H9 (cell line): ENCODE measurements at regions not wholly inside any gene's neighbourhood (a gene's known extent, or its start where the extent isn't known, plus 50 kb on each side); places are given as distances from the start of the nearest gene placed in this dataset.

Experiments used
- DNase-seq: peaks from one replicate; pipeline ENCODE4 v3.0.0-alpha.2; 2017
- H2AFZ ChIP-seq: one replicate; pipeline ENCODE4 v1.6.1; 2013; ENCODE audit warnings: mild to moderate bottlenecking, low read length, control low read depth, moderate library complexity
- H2AK5ac ChIP-seq: 2 replicates; pipeline ENCODE4 v1.6.1; 2013; ENCODE audit warnings: low read length, control low read depth, mixed read lengths; ENCODE audit not compliant: insufficient read length
- H2BK120ac ChIP-seq: one replicate; pipeline ENCODE4 v1.6.1; 2013; ENCODE audit warnings: low read depth, mild to moderate bottlenecking, low read length, control low read depth, inconsistent platforms; ENCODE audit not compliant: poor library complexity, severe bottlenecking
- H2BK12ac ChIP-seq: 2 replicates; pipeline ENCODE4 v1.6.1; 2013; ENCODE audit warnings: low read length, control low read depth, mixed read lengths, low read depth; ENCODE audit not compliant: insufficient read length
- H2BK15ac ChIP-seq: 2 replicates; pipeline ENCODE4 v1.6.1; 2013; ENCODE audit warnings: low read depth, low read length, control low read depth
- H2BK20ac ChIP-seq: one replicate; pipeline ENCODE4 v1.6.1; 2013; ENCODE audit warnings: low read depth, mild to moderate bottlenecking, low read length, control low read depth, inconsistent platforms; ENCODE audit not compliant: poor library complexity, severe bottlenecking
- H2BK5ac ChIP-seq: 2 replicates; pipeline ENCODE4 v1.6.1; 2013; ENCODE audit warnings: low read length, control low read depth, mixed read lengths; ENCODE audit not compliant: insufficient read length
- H3K14ac ChIP-seq: 2 replicates; pipeline ENCODE4 v1.6.1; 2013; ENCODE audit warnings: low read length, control low read depth; ENCODE audit not compliant: insufficient read depth
- H3K18ac ChIP-seq: 2 replicates; pipeline ENCODE4 v1.6.1; 2013; ENCODE audit warnings: low read depth, mild to moderate bottlenecking, mixed read lengths, low read length, control low read depth; ENCODE audit not compliant: insufficient read length
- H3K23ac ChIP-seq: 2 replicates; pipeline ENCODE4 v1.6.1; 2013; ENCODE audit warnings: low read length, control low read depth, mixed read lengths, low read depth; ENCODE audit not compliant: insufficient read length
- H3K23me2 ChIP-seq: 2 replicates; pipeline ENCODE4 v1.6.1; 2013; ENCODE audit warnings: low read depth, mild to moderate bottlenecking, mixed read lengths, low read length, control low read depth; ENCODE audit not compliant: insufficient read length, poor library complexity, severe bottlenecking
- H3K27ac ChIP-seq: 2 replicates; pipeline ENCODE4 v1.5.1; 2013; ENCODE audit warnings: low read length, control low read depth, mixed read lengths, low read depth; ENCODE audit not compliant: insufficient read length
- H3K27me3 ChIP-seq: 2 replicates; pipeline ENCODE4 v1.6.1; 2013; ENCODE audit warnings: low read length, control low read depth, inconsistent platforms; ENCODE audit not compliant: insufficient read depth
- H3K4ac ChIP-seq: 2 replicates; pipeline ENCODE4 v1.6.1; 2013; ENCODE audit warnings: low read depth, mild to moderate bottlenecking, control low read depth, inconsistent platforms, low read length, moderate library complexity
- H3K4me1 ChIP-seq: 2 replicates; pipeline ENCODE4 v1.6.1; 2013; ENCODE audit warnings: low read length, control low read depth, inconsistent platforms; ENCODE audit not compliant: insufficient read depth
- H3K4me2 ChIP-seq: 2 replicates; pipeline ENCODE4 v1.6.1; 2013; ENCODE audit warnings: low read length, control low read depth, mixed read lengths; ENCODE audit not compliant: insufficient read length, insufficient read depth
- H3K56ac ChIP-seq: 2 replicates; pipeline ENCODE4 v1.6.1; 2013; ENCODE audit warnings: low read depth, mild to moderate bottlenecking, mixed read lengths, low read length, control low read depth; ENCODE audit not compliant: insufficient read length
- H3K79me1 ChIP-seq: 2 replicates; pipeline ENCODE4 v1.6.1; 2013; ENCODE audit warnings: low read depth, mild to moderate bottlenecking, moderate library complexity, low read length, control low read depth, inconsistent platforms; ENCODE audit not compliant: insufficient read depth, poor library complexity, severe bottlenecking
- H3K79me2 ChIP-seq: 2 replicates; pipeline ENCODE4 v1.6.1; 2013; ENCODE audit warnings: low read length, control low read depth, inconsistent platforms; ENCODE audit not compliant: insufficient read depth
- H3K9ac ChIP-seq: 2 replicates; pipeline ENCODE4 v1.6.1; 2013; ENCODE audit warnings: low read length, control low read depth, mixed read lengths; ENCODE audit not compliant: insufficient read length; ENCODE audit errors: extremely low read depth
- H3K9me3 ChIP-seq: one replicate; pipeline ENCODE4 v1.6.1; 2013; ENCODE audit warnings: low read depth, low read length, inconsistent platforms; ENCODE audit not compliant: control insufficient read depth
- H3T11ph ChIP-seq: one replicate; pipeline ENCODE4 v1.6.1; 2013; ENCODE audit warnings: mild to moderate bottlenecking, low read length, control low read depth, inconsistent platforms
- H4K20me1 ChIP-seq: one replicate; pipeline ENCODE4 v1.6.1; 2013; ENCODE audit not compliant: control insufficient read depth, insufficient read length, insufficient read depth
- H4K5ac ChIP-seq: 2 replicates; pipeline ENCODE4 v1.6.1; 2013; ENCODE audit warnings: low read depth, mild to moderate bottlenecking, mixed read lengths, low read length, control low read depth; ENCODE audit not compliant: insufficient read length
- H4K8ac ChIP-seq: replicated peaks from 2 replicates; pipeline ENCODE4 v1.6.1; 2013; ENCODE audit warnings: low read length, control low read depth, mixed read lengths, low read depth; ENCODE audit not compliant: insufficient read length
- H4K91ac ChIP-seq: 2 replicates; pipeline ENCODE4 v1.6.1; 2013; ENCODE audit warnings: low read depth, mild to moderate bottlenecking, moderate library complexity, mixed read lengths, low read length, control low read depth; ENCODE audit not compliant: insufficient read length
- H3K27ac Mint-ChIP-seq, 3 experiments: 2 replicates in 2 of 3; 3 replicates in 1 of 3; pipeline ENCODE4 v1.8.0; 2020 to 2021; ENCODE audit warnings: mixed read lengths in 3 of 3, mild to moderate bottlenecking in 1 of 3, moderate library complexity in 1 of 3
- H3K27me3 Mint-ChIP-seq: 2 replicates; pipeline ENCODE4 v1.8.0; 2021; ENCODE audit warnings: low read depth, mild to moderate bottlenecking, moderate library complexity, mixed read lengths
- H3K36me3 Mint-ChIP-seq, 3 experiments: 2 replicates in 2 of 3; 3 replicates in 1 of 3; pipeline ENCODE4 v1.8.0; 2020 to 2021; ENCODE audit warnings: low read depth in 3 of 3, mixed read lengths in 3 of 3; ENCODE audit not compliant: insufficient read depth in 1 of 3
- H3K4me1 Mint-ChIP-seq, 2 experiments: 2 replicates each; pipeline ENCODE4 v1.8.0; 2020; ENCODE audit warnings: mixed read lengths in 2 of 2
- H3K4me3 Mint-ChIP-seq, 2 experiments: 2 replicates in 1 of 2; 3 replicates in 1 of 2; pipeline ENCODE4 v1.8.0; 2020 to 2021; ENCODE audit warnings: mild to moderate bottlenecking in 2 of 2, mixed read lengths in 2 of 2, moderate library complexity in 1 of 2
- H3K9me3 Mint-ChIP-seq, 2 experiments: 2 replicates in 1 of 2; 3 replicates in 1 of 2; pipeline ENCODE4 v1.8.0; 2020; ENCODE audit warnings: mild to moderate bottlenecking in 2 of 2, mixed read lengths in 2 of 2, moderate library complexity in 1 of 2
- CTCF ChIP-seq: fragments of 200-600 bp; sonication (generic); conservative IDR thresholded peaks from 3 replicates; pipeline ENCODE4 v1.8.0; 2021; ENCODE audit warnings: antibody characterized with exemption, mild to moderate bottlenecking
- WGBS: extraction: QIAGEN DNeasy Blood & Tissue Kit; methylation state at CpG from one replicate; pipeline ENCODE4 v1.1.7; 2013; ENCODE audit warnings: missing lambda C conversion rate, low lambda C conversion rate, mixed read lengths; ENCODE audit not compliant: insufficient read length; ENCODE audit errors: extremely low coverage; 5-methylcytosine and 5-hydroxymethylcytosine counted together

- no peak overlapping the region for H4K8ac ChIP-seq
- no peaks in the 10 kb centered on the region for H3K27me3 ChIP-seq
- no peak for DNase-seq
- H3K79me2 ChIP-seq, result no peaks in the 10 kb centered on the region
- H2BK120ac ChIP-seq, result no peak overlapping the region
- H3K4ac ChIP-seq, result no peak overlapping the region
- no peak overlapping the region for H4K91ac ChIP-seq
- H3K27ac ChIP-seq, result no peak overlapping the region
- no peaks in the 10 kb centered on the region for H3K23me2 ChIP-seq
- H3K4me2 ChIP-seq, result no peak overlapping the region
- Mint-ChIP-seq H3K27me3 (no peaks in the 10 kb centered on the region), H3K4me1 (peaks cover 6% of the 10 kb centered on the region in 2 experiments; a peak in 3 of 4 replicates), H3K9me3 (no peaks in the 10 kb centered on the region; a peak in 1 of 5 replicates), H3K27ac (peak overlapping the region in 1 of 3 experiments; percentile 2; a peak in 1 of 7 replicates), H3K4me3 (no peak overlapping the region), H3K36me3 (no peaks in the 10 kb centered on the region)
- no peaks in the 10 kb centered on the region for H3K4me1 ChIP-seq
- H2AK5ac ChIP-seq, result no peak overlapping the region
- WGBS, result no CpG with 5 or more reads among the region's 3 CpGs
- no peaks in the 10 kb centered on the region for H3K9me3 ChIP-seq
- no peak overlapping the region for H3K9ac ChIP-seq
- H3K56ac ChIP-seq, result no peak overlapping the region
- H2AFZ ChIP-seq, result no peak overlapping the region
- H3K79me1 ChIP-seq, result no peaks in the 10 kb centered on the region
- H2BK15ac ChIP-seq, result no peak overlapping the region
- no peak overlapping the region for H3K23ac ChIP-seq
- H3K18ac ChIP-seq, result no peak overlapping the region
- H2BK12ac ChIP-seq, result no peak overlapping the region
- no peak overlapping the region for H4K5ac ChIP-seq
- H3T11ph ChIP-seq, result no peak overlapping the region
- no peaks in the 10 kb centered on the region for H4K20me1 ChIP-seq
- no peak overlapping the region for H2BK5ac ChIP-seq
- TF ChIP-seq CTCF, result no peak
- H3K14ac ChIP-seq, result no peak overlapping the region
- no peak overlapping the region for H2BK20ac ChIP-seq
These were observed 232.5 kb downstream of the SPATA31A1 start for GRCh38 chr9:39587844-39588499.
